NCI-H345 treated with DMSO at 0.1 percent for 48 hours (cell line): ENCODE measurements at regions not wholly inside any gene's neighbourhood (a gene's known extent, or its start where the extent isn't known, plus 50 kb on each side); places are given as distances from the start of the nearest gene placed in this dataset.

Experiments
- DNase-seq: peaks from one replicate; lab custom pipeline; 2025; ENCODE audit not compliant: unreplicated experiment; lab: John Stamatoyannopoulos, UW

DNA sequence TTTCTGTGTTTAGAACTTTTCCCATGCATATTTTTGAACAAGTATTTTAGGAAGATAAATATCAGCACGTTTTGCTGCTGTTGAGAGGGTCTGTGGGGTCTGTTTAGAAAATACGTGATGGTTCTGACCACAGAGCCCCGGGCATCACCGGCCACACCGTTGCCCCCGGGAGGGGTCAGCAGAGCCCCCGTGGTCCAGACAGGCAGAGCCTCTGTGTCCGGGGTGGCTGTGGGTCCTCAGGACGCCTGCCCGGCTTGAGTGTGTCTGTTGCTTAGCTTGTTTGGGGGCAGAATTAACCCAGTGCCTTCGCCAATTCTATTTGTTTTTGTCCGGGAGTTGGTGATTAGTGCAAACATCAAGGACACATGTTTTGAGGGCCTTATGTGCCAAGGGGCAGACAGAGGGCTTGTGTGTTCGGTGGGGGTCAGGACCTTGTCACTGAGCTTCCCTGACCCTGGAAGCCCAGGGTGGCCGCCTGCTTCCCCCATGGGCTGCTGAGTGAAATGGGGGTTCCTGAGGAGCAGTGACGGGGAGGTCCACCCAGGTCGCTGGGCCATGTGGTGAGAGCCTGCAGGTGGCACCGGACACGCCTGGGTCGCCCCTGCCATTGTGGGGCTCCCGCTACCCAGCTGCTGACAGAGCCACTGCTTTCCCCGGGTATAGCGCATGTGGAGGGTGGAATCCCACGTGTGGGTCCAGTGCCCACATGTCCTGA is 122.2 kb downstream of the SIK1 start:
- no peak for DNase-seq

DNA sequence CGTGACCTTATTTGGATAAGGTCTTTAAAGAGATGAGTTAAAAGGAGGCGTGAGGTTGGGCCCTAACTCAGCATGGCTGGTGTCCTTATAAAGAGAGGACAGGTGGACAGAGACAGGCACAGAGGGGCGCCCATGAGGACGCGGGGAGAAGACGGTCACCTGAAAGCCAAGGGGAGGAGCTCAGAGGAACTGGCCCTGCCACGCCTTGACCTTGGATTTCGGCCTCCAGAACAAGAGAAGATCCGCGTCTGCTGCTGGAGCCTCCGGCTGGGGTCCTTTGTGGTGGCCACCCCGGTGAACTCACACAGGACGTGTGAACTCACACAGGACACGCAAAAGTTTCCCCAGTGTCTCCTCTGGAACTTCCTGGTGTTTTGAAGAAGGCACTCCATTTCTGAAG is 122.7 kb downstream of the SIK1 start:
- DNase-seq: no peak

DNA sequence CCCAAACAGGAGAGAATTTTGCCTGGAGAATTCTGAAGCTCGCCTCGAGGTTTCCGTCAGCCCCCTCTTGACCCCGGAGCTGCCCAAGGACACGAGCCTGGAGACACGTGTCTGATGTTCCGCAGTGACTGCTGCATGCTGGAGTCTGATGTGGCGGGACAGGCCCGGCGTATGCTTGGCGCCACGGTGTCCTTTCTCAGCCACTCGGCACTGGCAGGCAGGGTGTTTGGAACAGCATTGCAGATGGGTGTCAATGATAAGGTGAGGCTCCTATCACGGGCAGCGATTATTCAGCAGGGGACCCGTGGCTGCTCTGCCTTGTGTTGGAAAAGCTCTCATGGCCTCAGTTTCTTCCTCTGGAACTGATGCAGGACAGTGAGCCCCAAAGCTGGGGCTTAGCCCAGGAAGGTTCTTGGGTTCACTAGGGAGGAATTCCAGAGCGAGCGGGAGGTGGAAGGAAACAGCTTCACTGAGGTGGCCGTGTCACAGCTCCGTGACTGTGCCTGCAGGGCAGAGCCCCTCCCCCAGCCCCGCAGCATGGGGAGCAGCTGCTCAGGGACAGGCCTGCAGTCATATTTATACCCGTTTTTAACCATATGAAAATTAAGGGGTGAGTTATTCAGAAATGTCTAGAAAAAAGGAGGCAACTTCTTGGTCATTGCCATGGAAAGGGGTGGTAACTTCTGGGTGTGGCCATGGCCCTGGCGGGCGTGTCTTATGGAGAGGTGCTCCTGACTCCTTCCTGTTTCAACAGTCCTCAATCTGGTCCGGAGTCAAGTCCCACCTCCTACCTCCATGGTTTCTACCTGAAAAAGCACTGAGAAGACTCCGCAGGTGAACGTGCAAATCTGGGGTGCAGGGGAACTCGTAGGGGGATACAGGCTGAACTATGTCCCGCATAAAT is 123.4 kb downstream of the SIK1 start:
- no peak for DNase-seq

DNA sequence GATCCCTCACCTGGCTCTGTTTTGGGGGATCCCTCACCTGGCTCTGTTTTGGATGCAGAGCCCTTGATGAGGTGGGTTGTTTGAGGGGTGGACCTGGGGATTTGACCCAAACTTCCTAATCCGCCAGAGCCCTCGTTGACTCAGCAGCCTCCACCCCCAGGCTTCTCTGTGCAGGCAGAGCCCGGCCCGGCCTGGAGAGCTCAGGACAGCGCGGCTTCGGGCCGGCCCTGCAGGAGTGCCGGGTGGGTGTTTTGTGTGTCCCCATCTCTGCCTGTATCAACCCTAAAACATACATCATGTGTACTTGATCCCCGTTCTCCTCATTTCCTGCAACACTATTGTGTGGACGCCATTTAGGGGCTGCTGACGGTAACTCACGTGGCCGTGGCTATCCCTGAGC is 124.2 kb downstream of the SIK1 start:
- DNase-seq: no peak

DNA sequence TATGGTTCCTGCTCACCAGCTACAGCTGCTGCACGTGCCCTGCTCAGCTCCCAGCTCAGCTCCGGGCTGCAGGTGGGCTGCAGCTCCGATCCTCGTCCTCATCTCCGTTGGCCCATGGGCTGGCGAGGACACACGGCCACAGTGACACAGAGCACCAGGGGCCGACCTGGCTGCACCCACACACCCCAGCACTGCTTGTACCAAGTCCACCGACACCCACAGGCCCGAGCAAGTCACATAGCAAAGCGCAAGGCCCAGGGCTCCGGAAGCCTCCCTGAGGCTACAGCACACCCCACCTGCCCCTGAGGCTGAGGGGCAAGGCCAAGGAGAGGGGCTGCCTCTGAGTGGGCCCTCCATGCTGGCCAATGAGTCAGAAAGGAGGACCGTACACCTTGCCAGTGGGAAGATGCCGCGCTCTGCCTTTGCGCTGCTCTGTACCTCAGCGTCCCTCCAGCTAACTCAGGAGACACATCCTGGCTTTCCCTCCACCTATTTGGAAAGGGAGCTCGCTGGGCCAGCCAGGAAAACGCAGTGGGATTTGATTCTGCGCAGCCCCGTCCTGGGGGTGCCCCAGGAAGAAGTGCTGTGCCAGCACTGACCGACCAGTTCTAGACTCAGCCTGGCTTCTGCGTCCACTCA is 124.8 kb downstream of the SIK1 start:
- no peak for DNase-seq

DNA sequence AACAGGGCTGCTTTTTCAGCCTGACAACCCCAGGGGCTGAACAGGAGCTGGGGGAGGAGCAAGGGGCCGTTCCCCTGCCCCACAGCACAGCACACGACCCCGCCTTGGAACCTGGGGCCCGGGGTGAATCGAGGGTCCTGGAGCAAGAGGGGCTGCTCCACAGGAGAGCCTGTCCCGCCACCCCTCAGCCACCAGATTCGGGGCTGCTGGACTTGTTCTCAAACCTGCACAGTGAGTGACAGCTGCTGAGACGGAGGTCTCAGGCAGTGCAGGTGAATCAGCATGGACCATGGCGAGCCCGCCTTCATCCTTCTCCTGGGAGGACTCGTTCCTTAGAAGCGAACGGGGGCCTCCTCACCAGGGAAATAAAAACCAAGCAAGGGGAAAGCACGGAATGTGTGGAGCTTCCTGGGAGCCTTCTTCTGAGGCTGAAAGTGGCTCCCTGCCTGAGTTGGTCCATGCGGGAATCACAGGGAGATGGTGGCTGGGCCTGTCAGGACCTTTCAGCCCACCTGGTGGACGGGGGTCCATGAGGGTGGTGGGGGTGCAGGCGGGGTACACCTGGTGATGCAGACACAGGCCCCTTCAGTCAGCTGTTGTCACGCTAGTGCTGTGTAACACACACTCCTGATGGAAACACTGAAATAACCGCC is 125.4 kb downstream of the SIK1 start:
- no peak for DNase-seq

DNA sequence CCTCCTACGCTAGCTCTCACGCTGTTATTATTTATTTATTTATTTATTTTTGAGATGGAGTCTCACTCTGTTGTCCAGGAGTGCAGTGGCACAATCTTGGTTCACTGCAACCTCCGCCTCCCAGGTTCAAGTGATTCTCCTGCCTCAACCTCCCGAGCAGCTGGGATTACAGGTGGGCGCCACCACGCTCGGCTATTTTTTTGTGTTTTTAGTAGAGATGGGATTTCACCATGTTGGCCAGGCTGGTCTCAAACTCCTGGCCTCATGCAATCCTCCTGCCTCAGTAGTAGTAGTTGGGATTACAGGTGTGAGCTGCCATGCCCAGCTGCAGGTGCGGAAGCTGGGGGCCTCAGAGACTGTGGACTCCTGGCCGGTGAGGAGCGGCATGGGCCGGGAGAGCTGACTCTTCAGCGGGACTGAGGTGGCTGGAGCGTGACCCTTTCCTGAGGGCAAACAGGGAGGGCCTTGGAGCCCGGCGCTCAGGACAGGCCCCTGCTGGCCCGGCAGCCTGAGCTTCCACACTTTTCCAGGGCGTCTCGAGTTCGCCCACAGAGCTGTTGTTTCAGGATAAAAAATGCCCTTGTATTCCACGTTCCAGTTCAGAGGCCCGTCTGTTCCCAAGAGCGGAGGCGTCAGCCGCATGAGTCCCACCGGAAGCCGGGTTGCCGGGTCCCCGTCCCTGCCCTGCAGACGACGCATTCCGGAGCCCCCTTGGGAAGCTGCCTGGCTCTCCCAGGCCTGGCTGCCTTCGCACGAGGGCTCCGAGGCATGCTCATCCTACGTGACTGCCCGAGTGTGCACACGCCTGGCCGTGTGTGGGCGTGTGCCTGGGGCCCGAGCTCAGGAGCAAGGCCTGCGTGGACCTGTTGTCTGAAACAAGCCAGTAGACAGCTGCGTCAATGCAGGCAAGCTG is 126.2 kb downstream of the SIK1 start:
- no peak for DNase-seq

DNA sequence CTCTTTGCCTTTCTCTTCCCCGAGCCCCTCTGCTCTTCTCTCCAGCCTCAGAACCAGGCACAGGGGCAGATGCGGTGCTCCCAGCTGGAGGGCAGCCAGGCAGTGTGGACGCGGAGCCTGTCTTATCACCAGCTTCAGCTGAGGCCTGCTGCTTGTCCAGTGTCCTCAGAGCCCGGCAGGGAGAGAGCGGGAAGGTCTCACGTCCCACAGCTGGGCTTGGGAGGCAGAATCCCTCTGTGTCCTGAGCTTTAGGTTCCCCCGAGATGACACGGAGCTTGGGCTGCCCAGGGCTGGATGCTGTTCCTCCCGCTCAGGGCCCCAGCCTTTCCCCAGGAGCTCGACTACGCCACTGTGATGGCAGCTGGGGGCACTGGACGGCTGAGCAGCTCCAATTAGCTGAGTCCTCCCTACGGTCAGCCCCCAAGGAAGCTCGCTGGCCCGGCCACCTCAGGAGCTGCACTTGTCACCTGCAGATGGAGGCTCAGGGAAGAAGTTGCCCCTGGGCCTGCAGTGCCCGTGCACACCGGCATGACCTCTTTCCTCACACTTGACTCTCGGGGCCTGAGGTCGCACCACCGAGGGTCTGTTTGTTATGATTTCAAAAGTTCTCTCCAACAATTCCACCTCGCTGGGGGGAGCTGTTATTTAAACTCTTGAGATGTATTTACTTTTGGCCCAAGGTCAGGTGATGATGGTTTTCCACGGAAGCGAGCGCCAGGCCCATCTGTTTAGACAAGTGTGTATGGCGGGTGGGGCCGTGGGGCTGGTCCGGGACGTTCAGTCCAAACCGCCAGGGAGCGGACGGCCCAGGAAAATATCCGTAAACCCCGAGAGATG is 127.3 kb downstream of the SIK1 start:
- no peak for DNase-seq

DNA sequence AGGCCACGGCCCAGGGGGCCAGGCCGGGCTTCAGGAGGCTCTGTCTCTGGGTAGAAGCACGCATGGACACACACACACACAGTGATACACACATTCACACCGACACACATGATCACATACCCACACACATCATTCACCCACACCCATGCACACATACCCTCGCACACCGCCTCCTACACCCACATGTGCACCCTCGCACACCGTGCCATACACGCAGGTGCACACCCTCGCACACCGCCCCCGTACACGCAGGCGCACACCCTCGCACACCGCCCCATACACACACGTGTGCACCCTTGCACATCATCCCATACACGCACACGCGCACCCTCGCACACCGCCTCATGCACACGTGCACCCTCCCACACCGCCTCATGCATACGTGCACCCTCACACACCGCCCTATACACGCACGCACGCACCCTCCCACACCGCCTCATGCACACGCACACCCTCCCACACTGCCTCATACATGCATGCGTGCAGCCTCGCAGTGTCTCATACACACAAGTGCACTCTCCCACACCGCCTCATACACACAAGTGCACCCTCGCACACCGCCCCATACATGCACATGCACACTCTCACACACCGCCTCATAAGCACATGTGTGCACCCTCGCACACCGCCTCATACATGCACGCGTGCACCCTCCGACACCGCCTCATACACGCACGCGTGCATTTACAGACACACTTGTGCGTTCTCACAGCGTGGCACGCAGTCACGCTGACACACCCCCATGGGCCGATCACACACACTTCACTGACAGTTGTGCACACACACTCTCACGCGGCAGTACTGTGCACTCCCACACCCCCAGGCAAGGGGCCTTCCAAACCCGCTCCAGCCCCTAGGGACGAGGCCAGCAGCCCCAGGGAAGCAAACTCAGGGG is 128.1 kb downstream of the SIK1 start:
- no peak for DNase-seq

DNA sequence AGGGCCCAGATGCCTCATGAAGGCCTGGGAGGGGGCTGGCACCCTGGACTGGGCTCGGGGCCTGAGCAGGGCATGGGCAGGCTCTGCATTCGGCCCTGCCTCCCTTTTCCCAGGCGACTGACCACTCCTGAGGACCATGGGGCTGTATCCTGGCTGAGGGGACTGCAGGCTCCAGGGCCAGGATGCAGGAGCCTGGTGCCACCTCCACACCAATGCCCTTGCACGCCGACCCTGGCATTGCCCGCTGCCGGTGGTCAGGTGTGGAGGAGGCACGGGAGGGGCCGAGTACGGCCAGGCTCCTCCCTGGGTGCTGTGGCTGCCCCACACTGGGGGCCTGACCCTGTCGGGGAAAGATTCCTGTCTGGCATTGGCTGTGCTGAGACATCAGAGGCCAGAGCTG is 128.9 kb downstream of the SIK1 start:
- no peak for DNase-seq

DNA sequence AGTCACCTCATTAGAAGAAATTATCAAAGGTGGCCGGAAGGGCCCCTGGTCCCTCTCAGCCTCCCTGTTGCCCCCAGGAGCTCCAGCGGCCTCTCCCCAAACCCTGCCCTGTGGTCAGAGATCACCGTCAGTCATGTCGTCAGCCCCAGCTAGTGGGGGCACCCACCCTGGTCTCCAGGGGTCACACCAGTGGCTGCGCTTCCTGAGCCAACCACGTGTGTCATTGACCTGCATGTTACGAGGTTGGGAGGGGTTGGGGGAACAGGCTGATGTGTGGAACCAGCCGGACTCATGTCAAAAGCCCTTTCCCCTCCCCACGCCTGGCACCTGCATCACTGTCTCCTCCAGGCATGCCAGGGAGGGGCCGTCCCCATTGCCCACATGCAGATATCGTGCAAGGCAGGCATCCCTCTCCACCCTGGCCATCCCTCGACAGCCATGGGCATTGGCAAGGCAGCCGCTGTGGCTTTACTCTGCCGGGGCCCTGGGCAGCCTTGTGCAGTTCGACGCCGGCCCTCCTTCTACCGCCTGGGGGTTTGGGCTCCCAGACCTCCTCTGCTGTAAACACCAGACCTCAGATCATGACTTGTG is 128.7 kb downstream of the CRYAA start:
- no peak for DNase-seq

DNA sequence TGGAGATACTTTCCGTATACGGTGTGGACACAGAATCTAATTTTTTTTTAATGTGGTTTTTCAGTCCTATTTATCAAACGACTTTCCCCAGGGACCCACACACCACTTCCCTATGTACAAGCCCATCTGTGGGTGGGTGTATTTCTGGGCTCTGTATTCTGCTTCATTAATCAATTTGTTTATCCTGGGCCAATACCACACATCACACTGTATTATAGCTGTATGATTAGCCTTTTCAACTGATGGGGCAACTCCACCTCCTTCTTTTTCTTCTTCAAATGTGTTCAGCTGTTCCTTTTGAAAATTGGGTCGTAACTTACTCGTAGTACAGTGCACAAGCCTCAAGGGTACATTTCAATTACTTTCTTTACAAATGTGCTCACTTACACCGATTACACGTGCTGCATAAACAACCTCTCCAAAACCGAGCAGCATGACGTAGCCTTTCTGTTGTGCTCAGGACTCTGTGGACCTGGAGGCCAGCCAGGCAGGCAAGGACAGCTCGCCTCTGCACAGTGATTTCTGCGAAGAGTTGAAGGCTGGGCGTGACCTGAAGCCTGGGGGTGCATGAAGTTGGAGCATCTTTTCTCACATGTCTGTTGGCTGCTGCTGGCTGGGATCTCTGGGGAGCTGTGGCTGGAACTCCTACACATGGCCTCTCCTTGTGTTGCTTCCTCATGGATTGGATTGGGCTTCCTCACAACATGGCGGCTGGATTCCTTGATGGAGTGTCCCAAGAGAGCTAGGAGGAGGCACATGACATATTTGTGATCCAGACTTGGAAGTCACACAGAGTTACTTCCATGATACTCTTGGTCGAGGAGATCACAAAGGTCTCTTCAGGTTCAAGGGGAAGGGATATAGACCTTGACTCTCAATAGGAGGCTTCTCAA is 126.5 kb downstream of the CRYAA start:
- peak; percentile 73 for DNase-seq

DNA sequence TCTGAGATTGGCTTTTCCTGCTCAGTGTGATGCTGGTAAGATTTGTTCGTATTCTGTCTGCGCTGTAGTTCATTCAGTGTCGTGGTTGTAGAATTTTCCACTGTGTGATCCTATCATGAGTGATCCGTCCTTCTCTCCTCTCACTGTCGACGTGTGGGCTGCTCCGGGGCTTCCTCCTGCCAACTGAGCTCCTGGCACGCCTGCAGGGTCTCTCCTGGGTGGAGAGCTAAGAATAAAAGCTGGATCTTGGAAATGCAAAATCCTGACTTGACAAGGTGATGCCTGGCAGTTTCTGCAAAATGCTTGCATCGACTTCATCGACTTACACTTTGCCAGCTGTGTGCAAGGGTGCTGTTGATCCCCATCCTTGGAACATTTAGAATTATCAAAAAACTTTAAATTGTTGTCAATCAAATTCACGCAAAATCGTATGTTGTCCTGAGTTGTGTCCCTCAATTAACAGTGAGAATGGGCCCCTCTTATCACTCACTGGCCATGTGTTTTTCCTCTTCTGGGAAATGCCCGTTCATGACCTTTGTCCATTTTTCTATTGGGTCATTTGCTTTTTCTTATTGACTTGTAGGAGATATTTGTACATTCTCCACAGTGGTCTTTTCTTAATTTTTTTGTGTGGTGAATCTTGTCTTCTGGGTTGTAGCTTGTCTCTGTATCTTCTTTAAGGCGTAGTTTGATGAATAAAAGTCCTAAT is 125.5 kb downstream of the CRYAA start:
- DNase-seq: no peak

DNA sequence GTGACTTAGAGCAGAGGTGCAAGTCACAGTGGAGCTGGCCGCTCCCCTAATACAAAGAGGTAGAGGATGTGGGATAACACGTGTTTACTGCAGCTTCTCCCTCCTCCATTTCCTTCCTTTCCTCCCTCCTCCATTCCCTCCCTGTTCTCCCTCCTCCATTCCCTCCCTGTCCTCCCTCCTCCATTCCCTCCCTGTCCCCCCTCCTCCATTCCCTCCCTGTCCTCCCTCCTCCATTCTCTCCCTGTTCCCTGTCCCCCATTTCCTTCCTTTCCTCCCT is 124.0 kb downstream of the CRYAA start:
- DNase-seq: no peak

DNA sequence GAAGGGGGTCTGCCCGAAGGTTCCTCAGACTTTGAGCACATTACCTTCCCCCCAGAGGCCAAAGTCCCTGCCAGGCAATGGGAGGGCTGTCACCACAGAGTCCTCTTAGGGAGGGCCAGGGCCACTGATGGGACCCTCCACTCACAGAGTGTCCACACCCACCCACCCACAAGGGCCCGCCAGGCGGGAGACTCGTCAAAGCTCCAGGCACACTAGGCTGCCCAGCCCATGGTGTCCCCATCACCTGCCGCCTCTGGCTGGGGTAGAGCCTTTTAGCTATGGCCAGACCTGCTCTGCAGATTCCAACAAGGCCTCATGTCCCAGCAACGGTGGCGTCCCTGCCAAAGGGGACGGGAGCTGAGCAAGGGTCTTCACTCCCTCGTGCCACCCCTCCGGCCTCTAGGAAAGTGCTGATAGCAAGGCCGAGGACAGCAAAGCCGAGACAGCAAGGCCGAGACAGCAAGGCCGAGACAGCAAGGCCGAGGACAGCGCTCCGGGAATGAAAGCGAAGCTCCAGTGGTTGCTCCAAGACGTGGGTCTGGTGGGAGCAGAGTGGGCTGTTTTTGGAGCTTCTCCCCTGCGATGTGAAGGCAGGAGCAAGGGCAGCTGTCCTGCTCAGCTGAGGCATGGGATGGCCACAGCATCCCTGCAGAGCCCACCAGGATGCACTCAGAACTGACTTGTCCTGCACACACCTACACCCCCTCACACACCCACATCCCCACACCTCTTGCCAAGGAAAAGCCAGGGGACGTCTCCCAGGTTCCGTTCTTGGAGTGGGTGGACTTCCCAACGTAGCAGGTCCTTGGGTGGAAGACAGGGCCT is 123.4 kb downstream of the CRYAA start:
- DNase-seq: no peak
